ENCODE measurements at regions not wholly inside any gene's neighbourhood (a gene's known extent, or its start where the extent isn't known, plus 50 kb on each side); places are given as distances from the start of the nearest gene placed in this dataset.

DNA sequence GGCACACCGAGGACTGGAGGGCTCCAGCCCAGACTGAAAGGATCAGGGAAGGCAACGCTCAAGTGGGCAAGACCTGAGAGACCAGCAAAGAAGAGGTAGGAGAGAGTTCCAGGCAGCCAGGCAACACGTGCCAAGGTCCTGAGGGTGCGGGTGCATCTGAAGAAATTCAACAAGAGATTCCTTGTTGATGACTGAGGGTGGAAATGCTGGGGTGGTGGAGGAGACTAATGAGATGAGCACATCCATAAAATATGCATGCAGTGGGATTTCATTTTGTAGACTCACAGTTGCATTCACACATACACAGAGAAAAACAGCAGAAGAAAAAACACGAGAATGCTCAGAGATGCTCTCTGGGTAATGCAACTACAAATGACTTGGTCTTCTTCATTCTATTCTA lies 154.8 kb upstream of the FOXF1 start:
- TF ChIP-seq, protein P1, sequence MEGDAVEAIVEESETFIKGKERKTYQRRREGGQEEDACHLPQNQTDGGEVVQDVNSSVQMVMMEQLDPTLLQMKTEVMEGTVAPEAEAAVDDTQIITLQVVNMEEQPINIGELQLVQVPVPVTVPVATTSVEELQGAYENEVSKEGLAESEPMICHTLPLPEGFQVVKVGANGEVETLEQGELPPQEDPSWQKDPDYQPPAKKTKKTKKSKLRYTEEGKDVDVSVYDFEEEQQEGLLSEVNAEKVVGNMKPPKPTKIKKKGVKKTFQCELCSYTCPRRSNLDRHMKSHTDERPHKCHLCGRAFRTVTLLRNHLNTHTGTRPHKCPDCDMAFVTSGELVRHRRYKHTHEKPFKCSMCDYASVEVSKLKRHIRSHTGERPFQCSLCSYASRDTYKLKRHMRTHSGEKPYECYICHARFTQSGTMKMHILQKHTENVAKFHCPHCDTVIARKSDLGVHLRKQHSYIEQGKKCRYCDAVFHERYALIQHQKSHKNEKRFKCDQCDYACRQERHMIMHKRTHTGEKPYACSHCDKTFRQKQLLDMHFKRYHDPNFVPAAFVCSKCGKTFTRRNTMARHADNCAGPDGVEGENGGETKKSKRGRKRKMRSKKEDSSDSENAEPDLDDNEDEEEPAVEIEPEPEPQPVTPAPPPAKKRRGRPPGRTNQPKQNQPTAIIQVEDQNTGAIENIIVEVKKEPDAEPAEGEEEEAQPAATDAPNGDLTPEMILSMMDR (IDR thresholded peaks at IDR 0.05), result no peak
- no peak for TF ChIP-seq EZH2phosphoT487 (IDR thresholded peaks at IDR 0.05)

Data from neural progenitor cell (in vitro differentiated cells).